Neural cell (in vitro differentiated cells): ENCODE measurements at regions not wholly inside any gene's neighbourhood (a gene's known extent, or its start where the extent isn't known, plus 50 kb on each side); places are given as distances from the start of the nearest gene placed in this dataset.

Experiments
- H2AFZ ChIP-seq: fragments of 200-600, 300-800 bp; sonication (generic), shearing (Covaris generic); 2 replicates; pipeline ENCODE4 v1.6.0; 2014; ENCODE audit warnings: low read depth, mild to moderate bottlenecking, antibody characterized with exemption, low read length, moderate library complexity
- H3F3A ChIP-seq: fragments of 200-600 bp; shearing (Covaris generic); 2 replicates; pipeline ENCODE4 v1.6.1; 2016; ENCODE audit warnings: mild to moderate bottlenecking, moderate library complexity, mixed read lengths, antibody characterized with exemption, low read length; ENCODE audit not compliant: insufficient read depth, poor library complexity, severe bottlenecking
- H3K27ac ChIP-seq: fragments of 200-600, 300-800 bp; sonication (generic), shearing (Covaris generic); 2 replicates; pipeline ENCODE4 v1.5.1; 2014; ENCODE audit warnings: mild to moderate bottlenecking, low read length, moderate library complexity
- H3K27me3 ChIP-seq: fragments of 300-800, 200-600 bp; sonication (generic), shearing (Covaris generic); 2 replicates; pipeline ENCODE4 v1.6.0; 2014; ENCODE audit warnings: mild to moderate bottlenecking, low read depth, low read length, moderate library complexity; ENCODE audit not compliant: insufficient read depth
- H3K36me3 ChIP-seq: fragments of 300-800, 200-600 bp; sonication (generic), shearing (Covaris generic); 2 replicates; pipeline ENCODE4 v1.5.1; 2014; ENCODE audit warnings: mild to moderate bottlenecking, antibody characterized with exemption, low read length, moderate library complexity; ENCODE audit not compliant: insufficient read depth
- H3K4me2 ChIP-seq: fragments of 300-800, 200-600 bp; sonication (generic), shearing (Covaris generic); 2 replicates; pipeline ENCODE4 v1.6.0; 2014; ENCODE audit warnings: mild to moderate bottlenecking, low read length
- H3K4me3 ChIP-seq: fragments of 300-800, 200-600 bp; sonication (generic), shearing (Covaris generic); 2 replicates; pipeline ENCODE4 v1.5.1; 2014; ENCODE audit warnings: mild to moderate bottlenecking, low read length, moderate library complexity
- H3K79me2 ChIP-seq: fragments of 200-600 bp; shearing (Covaris generic); replicated peaks from 2 replicates; pipeline ENCODE4 v1.6.0; 2014; ENCODE audit warnings: mild to moderate bottlenecking, low read length, moderate library complexity; ENCODE audit not compliant: insufficient read depth
- H3K9ac ChIP-seq: fragments of 300-800, 200-600 bp; sonication (generic), shearing (Covaris generic); 2 replicates; pipeline ENCODE4 v1.6.1; 2016; ENCODE audit warnings: mild to moderate bottlenecking, low read length, mixed read lengths
- H3K9me2 ChIP-seq: fragments of 200-600 bp; shearing (Covaris generic); 2 replicates; pipeline ENCODE4 v1.6.1; 2016; ENCODE audit warnings: mild to moderate bottlenecking, low read length, mixed read lengths; ENCODE audit not compliant: insufficient read depth
- H3K9me3 ChIP-seq: fragments of 200-600, 300-800 bp; sonication (generic), shearing (Covaris generic); 2 replicates; pipeline ENCODE4 v1.6.1; 2016; ENCODE audit warnings: mild to moderate bottlenecking, mixed run types, low read length, moderate library complexity, mixed read lengths
- H4K20me1 ChIP-seq: fragments of 200-600 bp; shearing (Covaris generic); 2 replicates; pipeline ENCODE4 v1.6.1; 2016; ENCODE audit warnings: mild to moderate bottlenecking, mixed run types; ENCODE audit not compliant: insufficient read depth
- EP300 ChIP-seq: fragments of 450-650 bp; conservative IDR thresholded peaks from 2 replicates; pipeline ENCODE4 v1.6.1; 2014; ENCODE audit warnings: antibody characterized with exemption, mild to moderate bottlenecking, moderate library complexity; ENCODE audit not compliant: poor library complexity, severe bottlenecking
- EZH2 ChIP-seq: fragments of 200-600, 300-800 bp; shearing (Covaris generic), sonication (generic); IDR thresholded peaks from 2 replicates; pipeline ENCODE4 v1.6.1; 2014; ENCODE audit warnings: antibody characterized with exemption, low read length, borderline replicate concordance, mild to moderate bottlenecking; ENCODE audit not compliant: insufficient read depth, poor library complexity, severe bottlenecking
- MXI1 ChIP-seq: fragments of 450-650 bp; conservative IDR thresholded peaks from 2 replicates; pipeline ENCODE4 v1.6.1; 2014; ENCODE audit warnings: antibody characterized with exemption, mild to moderate bottlenecking; ENCODE audit not compliant: poor library complexity, severe bottlenecking
- POLR2AphosphoS5 ChIP-seq: IDR thresholded peaks from 2 replicates; pipeline ENCODE4 v1.6.1; 2012
- RAD21 ChIP-seq: fragments of 450-650 bp; conservative IDR thresholded peaks from 2 replicates; pipeline ENCODE4 v1.6.1; 2014; ENCODE audit warnings: antibody characterized with exemption, mild to moderate bottlenecking, moderate library complexity
- SMC3 ChIP-seq: fragments of 450-650 bp; conservative IDR thresholded peaks from 2 replicates; pipeline ENCODE4 v1.6.1; 2014; ENCODE audit warnings: antibody characterized with exemption, mild to moderate bottlenecking, moderate library complexity; ENCODE audit not compliant: poor library complexity
- TAF1 ChIP-seq: IDR thresholded peaks from 2 replicates; pipeline ENCODE4 v1.6.1; 2012; ENCODE audit warnings: low read depth
- TF ChIP-seq, protein P1 (sequence below): fragments of 450-650 bp; IDR thresholded peaks from 2 replicates; pipeline ENCODE4 v1.5.1; 2014; ENCODE audit warnings: antibody characterized with exemption, mild to moderate bottlenecking, moderate library complexity; ENCODE audit not compliant: poor library complexity, severe bottlenecking
- TF ChIP-seq, protein P2 (sequence below): IDR thresholded peaks from 2 replicates; pipeline ENCODE4 v1.6.1; 2012; ENCODE audit warnings: borderline replicate concordance

DNA sequence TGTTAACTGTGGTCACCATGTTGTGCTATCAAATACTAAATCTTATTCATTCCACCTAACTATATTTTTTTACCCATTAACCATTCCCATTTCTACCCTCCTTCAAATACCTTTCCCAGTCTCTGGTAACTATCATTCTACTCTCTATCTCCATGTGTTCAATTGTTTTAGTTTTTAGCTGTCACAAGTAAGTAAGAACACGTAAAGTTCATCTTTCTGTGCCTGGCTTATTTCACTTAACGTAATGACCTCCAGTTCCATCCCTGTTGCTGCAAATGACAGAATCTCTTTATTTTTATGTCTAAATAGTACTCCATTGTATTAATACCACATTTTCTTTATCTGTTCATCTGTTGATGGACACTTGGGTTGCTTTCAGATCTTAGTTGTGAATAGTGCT, 485.1 kb upstream of the CD180 start:
- Histone ChIP-seq H3K79me2 (no peaks in the 10 kb centered on the region), H3K27ac (no peak overlapping the region)

DNA sequence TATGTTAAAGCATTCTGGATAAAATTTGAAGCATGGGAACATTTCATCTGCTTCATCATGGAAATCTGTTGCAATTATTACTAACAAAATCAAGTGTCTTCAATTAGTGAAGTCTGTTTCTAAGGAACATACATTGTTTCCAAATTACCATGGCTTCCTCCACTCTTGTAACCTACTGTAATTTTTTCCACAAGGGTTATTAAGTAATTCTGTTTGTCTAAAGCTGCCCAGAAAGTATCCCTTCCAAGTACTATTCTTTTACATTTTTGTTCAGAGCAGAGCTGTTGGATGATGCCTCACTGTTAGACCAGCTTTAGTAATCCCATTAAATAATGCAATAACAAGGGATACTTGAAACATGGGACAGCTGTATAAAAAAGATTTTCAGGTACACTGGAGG, 483.5 kb upstream of the CD180 start:
- Histone ChIP-seq H3K4me2 (no peak overlapping the region), H3K9ac (no peak overlapping the region), H3K36me3 (no peaks in the 10 kb centered on the region), H3K4me3 (no peak overlapping the region), H3K9me2 (no peaks in the 10 kb centered on the region), H4K20me1 (no peaks in the 10 kb centered on the region), H3K79me2 (no peaks in the 10 kb centered on the region), H2AFZ (no peak overlapping the region), H3K27ac (no peak overlapping the region), H3K27me3 (no peaks in the 10 kb centered on the region), H3F3A (no peaks in the 10 kb centered on the region), H3K9me3 (no peaks in the 10 kb centered on the region)
- TF ChIP-seq EZH2 (no peak), SMC3 (no peak), EP300 (no peak), POLR2AphosphoS5 (no peak), RAD21 (no peak), TAF1 (no peak), MXI1 (no peak)
- TF ChIP-seq, protein P1, sequence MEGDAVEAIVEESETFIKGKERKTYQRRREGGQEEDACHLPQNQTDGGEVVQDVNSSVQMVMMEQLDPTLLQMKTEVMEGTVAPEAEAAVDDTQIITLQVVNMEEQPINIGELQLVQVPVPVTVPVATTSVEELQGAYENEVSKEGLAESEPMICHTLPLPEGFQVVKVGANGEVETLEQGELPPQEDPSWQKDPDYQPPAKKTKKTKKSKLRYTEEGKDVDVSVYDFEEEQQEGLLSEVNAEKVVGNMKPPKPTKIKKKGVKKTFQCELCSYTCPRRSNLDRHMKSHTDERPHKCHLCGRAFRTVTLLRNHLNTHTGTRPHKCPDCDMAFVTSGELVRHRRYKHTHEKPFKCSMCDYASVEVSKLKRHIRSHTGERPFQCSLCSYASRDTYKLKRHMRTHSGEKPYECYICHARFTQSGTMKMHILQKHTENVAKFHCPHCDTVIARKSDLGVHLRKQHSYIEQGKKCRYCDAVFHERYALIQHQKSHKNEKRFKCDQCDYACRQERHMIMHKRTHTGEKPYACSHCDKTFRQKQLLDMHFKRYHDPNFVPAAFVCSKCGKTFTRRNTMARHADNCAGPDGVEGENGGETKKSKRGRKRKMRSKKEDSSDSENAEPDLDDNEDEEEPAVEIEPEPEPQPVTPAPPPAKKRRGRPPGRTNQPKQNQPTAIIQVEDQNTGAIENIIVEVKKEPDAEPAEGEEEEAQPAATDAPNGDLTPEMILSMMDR: no peak
- TF ChIP-seq, protein P2, sequence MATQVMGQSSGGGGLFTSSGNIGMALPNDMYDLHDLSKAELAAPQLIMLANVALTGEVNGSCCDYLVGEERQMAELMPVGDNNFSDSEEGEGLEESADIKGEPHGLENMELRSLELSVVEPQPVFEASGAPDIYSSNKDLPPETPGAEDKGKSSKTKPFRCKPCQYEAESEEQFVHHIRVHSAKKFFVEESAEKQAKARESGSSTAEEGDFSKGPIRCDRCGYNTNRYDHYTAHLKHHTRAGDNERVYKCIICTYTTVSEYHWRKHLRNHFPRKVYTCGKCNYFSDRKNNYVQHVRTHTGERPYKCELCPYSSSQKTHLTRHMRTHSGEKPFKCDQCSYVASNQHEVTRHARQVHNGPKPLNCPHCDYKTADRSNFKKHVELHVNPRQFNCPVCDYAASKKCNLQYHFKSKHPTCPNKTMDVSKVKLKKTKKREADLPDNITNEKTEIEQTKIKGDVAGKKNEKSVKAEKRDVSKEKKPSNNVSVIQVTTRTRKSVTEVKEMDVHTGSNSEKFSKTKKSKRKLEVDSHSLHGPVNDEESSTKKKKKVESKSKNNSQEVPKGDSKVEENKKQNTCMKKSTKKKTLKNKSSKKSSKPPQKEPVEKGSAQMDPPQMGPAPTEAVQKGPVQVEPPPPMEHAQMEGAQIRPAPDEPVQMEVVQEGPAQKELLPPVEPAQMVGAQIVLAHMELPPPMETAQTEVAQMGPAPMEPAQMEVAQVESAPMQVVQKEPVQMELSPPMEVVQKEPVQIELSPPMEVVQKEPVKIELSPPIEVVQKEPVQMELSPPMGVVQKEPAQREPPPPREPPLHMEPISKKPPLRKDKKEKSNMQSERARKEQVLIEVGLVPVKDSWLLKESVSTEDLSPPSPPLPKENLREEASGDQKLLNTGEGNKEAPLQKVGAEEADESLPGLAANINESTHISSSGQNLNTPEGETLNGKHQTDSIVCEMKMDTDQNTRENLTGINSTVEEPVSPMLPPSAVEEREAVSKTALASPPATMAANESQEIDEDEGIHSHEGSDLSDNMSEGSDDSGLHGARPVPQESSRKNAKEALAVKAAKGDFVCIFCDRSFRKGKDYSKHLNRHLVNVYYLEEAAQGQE: no peak

More for the DNA sequence above, 485.1 kb upstream of the CD180 start:
- no peaks in the 10 kb centered on the region for H3F3A ChIP-seq
- H3K9ac ChIP-seq: no peak overlapping the region
- H3K9me3 ChIP-seq: no peaks in the 10 kb centered on the region
- H3K4me3 ChIP-seq: no peak overlapping the region
- H3K27me3 ChIP-seq: no peaks in the 10 kb centered on the region
- no peak overlapping the region for H3K4me2 ChIP-seq
- TF ChIP-seq POLR2AphosphoS5 (no peak), SMC3 (no peak), EZH2 (no peak), TAF1 (no peak), RAD21 (no peak), MXI1 (no peak), EP300 (no peak)
- TF ChIP-seq, protein P1: no peak
- TF ChIP-seq, protein P2: no peak
- H3K9me2 ChIP-seq: no peaks in the 10 kb centered on the region
- no peak overlapping the region for H2AFZ ChIP-seq
- no peaks in the 10 kb centered on the region for H4K20me1 ChIP-seq
- H3K36me3 ChIP-seq: no peaks in the 10 kb centered on the region
